T-cell (primary cell): ENCODE measurements at regions not wholly inside any gene's neighbourhood (a gene's known extent, or its start where the extent isn't known, plus 50 kb on each side); places are given as distances from the start of the nearest gene placed in this dataset.

Source experiments
- ATAC-seq, 4 experiments: fragments of 200-7000 bp in 3 of 4; fragments of 150-1000 bp in 1 of 4; cut with Tn5 transposase; replicated peaks in 1 of 4; 1 replicate in 3 of 4; 2 replicates in 1 of 4; pipeline ENCODE4 v1.10.0; 2021; ENCODE audit warnings: moderate library complexity in 3 of 4, mild to moderate bottlenecking in 2 of 4, moderate number of reproducible peaks in 1 of 4
- CTCF ChIA-PET, 2 donors: fragments of 300-600 bp; sonication (Branson Sonifier 250); formaldehyde crosslinking; loops; one replicate each; lab custom pipeline; 2022; ENCODE audit warnings: antibody characterized with exemption in 2 of 2; lab: Charles Lee
- POLR2A ChIA-PET, 2 donors: fragments of 300-600 bp; sonication (Branson Sonifier 250); formaldehyde crosslinking; loops; one replicate each; lab custom pipeline; 2022; ENCODE audit warnings: antibody characterized with exemption in 2 of 2; lab: Charles Lee
- DNase-seq, 35 experiments: peaks; one replicate each; pipeline versions ENCODE4 v3.0.0 to v3.0.0-alpha.2; 2013 to 2023
- H3K27ac ChIP-seq: one replicate; pipeline ENCODE4 v1.5.1; 2013; ENCODE audit warnings: low read length
- H3K27me3 ChIP-seq, 2 experiments: replicated peaks in 1 of 2; 1 replicate in 1 of 2; 2 replicates in 1 of 2; pipeline versions ENCODE4 v1.6.1 to v1.7.0; 2013; ENCODE audit warnings: low read length in 1 of 2, mixed read lengths in 1 of 2; ENCODE audit not compliant: control insufficient read depth in 2 of 2, insufficient read depth in 2 of 2; ENCODE audit errors: extremely low read depth in 1 of 2
- H3K36me3 ChIP-seq, 2 donors: 1 replicate in 1 of 2; 2 replicates in 1 of 2; pipeline versions ENCODE4 v1.6.1 to v1.7.0; 2013; ENCODE audit warnings: low read length in 1 of 2; ENCODE audit not compliant: control insufficient read depth in 2 of 2, insufficient read depth in 1 of 2; ENCODE audit errors: extremely low read depth in 1 of 2
- H3K4me1 ChIP-seq, 2 experiments: 1 replicate in 1 of 2; 2 replicates in 1 of 2; pipeline versions ENCODE4 v1.6.1 to v1.7.0; 2013; ENCODE audit warnings: low read length in 2 of 2, mixed read lengths in 1 of 2; ENCODE audit not compliant: insufficient read depth in 2 of 2, control insufficient read depth in 1 of 2; ENCODE audit errors: extremely low read depth in 1 of 2
- H3K4me3 ChIP-seq, 2 donors: 1 replicate in 1 of 2; 2 replicates in 1 of 2; pipeline versions ENCODE4 v1.5.1 to v1.7.0; 2013; ENCODE audit warnings: mild to moderate bottlenecking in 2 of 2, low read length in 1 of 2, moderate library complexity in 1 of 2; ENCODE audit not compliant: control insufficient read depth in 1 of 2; ENCODE audit errors: extremely low read depth in 1 of 2
- H3K9me3 ChIP-seq: 2 replicates; pipeline ENCODE4 v1.7.0; 2013
- H3K27ac Mint-ChIP-seq, 2 donors: one replicate each; pipeline ENCODE4 v1.8.0; 2020 to 2021; ENCODE audit warnings: mild to moderate bottlenecking in 2 of 2, mixed read lengths in 2 of 2
- H3K27me3 Mint-ChIP-seq, 2 donors: one replicate each; pipeline ENCODE4 v1.8.0; 2021 to 2022; ENCODE audit warnings: mixed read lengths in 2 of 2
- H3K36me3 Mint-ChIP-seq: one replicate; pipeline ENCODE4 v1.8.0; 2021; ENCODE audit warnings: mixed read lengths
- H3K4me1 Mint-ChIP-seq, 3 donors: one replicate each; pipeline ENCODE4 v1.8.0; 2020 to 2022; ENCODE audit warnings: mixed read lengths in 3 of 3, mild to moderate bottlenecking in 1 of 3
- H3K4me3 Mint-ChIP-seq, 3 donors: one replicate each; pipeline ENCODE4 v1.8.0; 2020 to 2022; ENCODE audit warnings: mild to moderate bottlenecking in 3 of 3, mixed read lengths in 3 of 3, moderate library complexity in 3 of 3
- H3K9me3 Mint-ChIP-seq, 3 donors: one replicate each; pipeline ENCODE4 v1.8.0; 2020 to 2022; ENCODE audit warnings: mixed read lengths in 3 of 3
- WGBS: methylation state at CpG from one replicate; pipeline ENCODE4 v1.1.5; 2013; ENCODE audit warnings: missing lambda C conversion rate; ENCODE audit not compliant: insufficient coverage; 5-methylcytosine and 5-hydroxymethylcytosine counted together

- H3K36me3 Mint-ChIP-seq, result no peaks in the 10 kb centered on the region
- H3K27me3 Mint-ChIP-seq, result no peaks in the 10 kb centered on the region
- WGBS, result 46% methylated on average over 3 of the region's 5 CpGs
- no peak overlapping the region for H3K4me3 ChIP-seq
- no peaks in the 10 kb centered on the region for H3K36me3 ChIP-seq
- ChIA-PET CTCF (no interaction called here), POLR2A (no interaction called here)
- ATAC-seq (no peak), DNase-seq (no peak)
- no peaks in the 10 kb centered on the region for H3K4me1 Mint-ChIP-seq
- no peak overlapping the region for H3K27ac ChIP-seq
- H3K9me3 Mint-ChIP-seq, result peaks cover 17 to 30% (median 26%) of the 10 kb centered on the region in 3 donors
- no peaks in the 10 kb centered on the region for H3K9me3 ChIP-seq
- H3K27ac Mint-ChIP-seq, result no peak overlapping the region
- H3K27me3 ChIP-seq, result no peaks in the 10 kb centered on the region
- H3K4me3 Mint-ChIP-seq, result no peak overlapping the region
- H3K4me1 ChIP-seq, result no peaks in the 10 kb centered on the region
These were observed 1344.3 kb upstream of the LRRTM3 start for GRCh38 chr10:65581426-65582026.

- Mint-ChIP-seq H3K4me3 (no peak overlapping the region), H3K9me3 (peaks cover 7 to 22% (median 15%) of the 10 kb centered on the region in 3 donors), H3K27ac (no peak overlapping the region), H3K36me3 (no peaks in the 10 kb centered on the region), H3K4me1 (no peaks in the 10 kb centered on the region), H3K27me3 (no peaks in the 10 kb centered on the region)
- Histone ChIP-seq H3K9me3 (no peaks in the 10 kb centered on the region), H3K27me3 (no peaks in the 10 kb centered on the region), H3K27ac (no peak overlapping the region), H3K4me3 (no peak overlapping the region), H3K36me3 (no peaks in the 10 kb centered on the region), H3K4me1 (no peaks in the 10 kb centered on the region)
- ChIA-PET POLR2A (no interaction called here), CTCF (no interaction called here)
- no CpG with 5 or more reads among the region's 1 CpG for WGBS
- no peak for ATAC-seq
- no peak for DNase-seq
These were observed 1323.5 kb upstream of the LRRTM3 start for GRCh38 chr10:65602182-65602865.

GRCh38 chr10:65611592-65611991, 1314.2 kb upstream of the LRRTM3 start:
- no peaks in the 10 kb centered on the region for H3K9me3 ChIP-seq
- no peak for ATAC-seq
- ChIA-PET CTCF (no interaction called here), POLR2A (interaction anchor here in 1 of 2 donors (0.7 kb wide), 1 partner anchor 1115 kb away, joined by 5 read pairs; no protein-coding TSS in a partner anchor)
- no CpG with 5 or more reads among the region's 2 CpGs for WGBS
- no peaks in the 10 kb centered on the region for H3K4me1 ChIP-seq
- Mint-ChIP-seq H3K4me1 (no peaks in the 10 kb centered on the region), H3K27me3 (no peaks in the 10 kb centered on the region), H3K36me3 (no peaks in the 10 kb centered on the region), H3K9me3 (peaks cover 19 to 35% (median 26%) of the 10 kb centered on the region in 3 donors), H3K4me3 (no peak overlapping the region), H3K27ac (no peak overlapping the region)
- H3K36me3 ChIP-seq, result no peaks in the 10 kb centered on the region
- H3K4me3 ChIP-seq, result no peak overlapping the region
- no peak for DNase-seq
- no peaks in the 10 kb centered on the region for H3K27me3 ChIP-seq
- no peak overlapping the region for H3K27ac ChIP-seq

- ChIA-PET POLR2A (no interaction called here), CTCF (no interaction called here)
- H3K27ac Mint-ChIP-seq, result no peak overlapping the region
- Histone ChIP-seq H3K9me3 (no peaks in the 10 kb centered on the region), H3K4me1 (no peaks in the 10 kb centered on the region), H3K4me3 (no peak overlapping the region), H3K36me3 (no peaks in the 10 kb centered on the region), H3K27me3 (no peaks in the 10 kb centered on the region), H3K27ac (no peak overlapping the region)
- H3K9me3 Mint-ChIP-seq, result peaks cover 13 to 18% (median 15%) of the 10 kb centered on the region in 3 donors
- ATAC-seq, result no peak
- no peaks in the 10 kb centered on the region for H3K36me3 Mint-ChIP-seq
- WGBS, result 44% methylated on average over 1 of the region's 2 CpGs
- no peaks in the 10 kb centered on the region for H3K4me1 Mint-ChIP-seq
- H3K4me3 Mint-ChIP-seq, result no peak overlapping the region
- no peaks in the 10 kb centered on the region for H3K27me3 Mint-ChIP-seq
- DNase-seq, result no peak
These were observed 1310.8 kb upstream of the LRRTM3 start for GRCh38 chr10:65614956-65615565.

GRCh38 chr10:65618126-65618525, 1307.7 kb upstream of the LRRTM3 start:
- ChIA-PET POLR2A (no interaction called here), CTCF (no interaction called here)
- no CpG with 5 or more reads among the region's 1 CpG for WGBS
- Histone ChIP-seq H3K27me3 (no peaks in the 10 kb centered on the region), H3K4me1 (no peaks in the 10 kb centered on the region), H3K4me3 (no peak overlapping the region), H3K36me3 (no peaks in the 10 kb centered on the region), H3K9me3 (no peaks in the 10 kb centered on the region), H3K27ac (no peak overlapping the region)
- Mint-ChIP-seq H3K4me3 (no peak overlapping the region), H3K36me3 (no peaks in the 10 kb centered on the region), H3K9me3 (peaks cover 13 to 22% (median 18%) of the 10 kb centered on the region in 3 donors), H3K27me3 (no peaks in the 10 kb centered on the region), H3K27ac (no peak overlapping the region), H3K4me1 (no peaks in the 10 kb centered on the region)
- ATAC-seq, result no peak
- DNase-seq, result no peak

- ChIA-PET POLR2A (no interaction called here), CTCF (no interaction called here)
- Mint-ChIP-seq H3K4me3 (no peak overlapping the region), H3K9me3 (peaks cover 3 to 14% (median 7%) of the 10 kb centered on the region in 3 donors), H3K27ac (no peak overlapping the region), H3K4me1 (no peaks in the 10 kb centered on the region), H3K36me3 (no peaks in the 10 kb centered on the region), H3K27me3 (no peaks in the 10 kb centered on the region)
- no CpG with 5 or more reads among the region's 5 CpGs for WGBS
- DNase-seq, result no peak
- Histone ChIP-seq H3K27ac (no peak overlapping the region), H3K4me3 (no peak overlapping the region), H3K4me1 (no peaks in the 10 kb centered on the region), H3K27me3 (no peaks in the 10 kb centered on the region), H3K36me3 (no peaks in the 10 kb centered on the region), H3K9me3 (no peaks in the 10 kb centered on the region)
- ATAC-seq, result no peak
These were observed 1305.3 kb upstream of the LRRTM3 start for GRCh38 chr10:65620404-65621048.
